ENCODE measurements at regions not wholly inside any gene's neighbourhood (a gene's known extent, or its start where the extent isn't known, plus 50 kb on each side); places are given as distances from the start of the nearest gene placed in this dataset.
"Not testable (repeated sequence)": the region's sequence is repeated elsewhere in the genome, so short reads cannot be mapped to it uniquely, and the experiment has no call there.

- no peaks in the 10 kb centered on the region for H3K79me2 ChIP-seq (ENCODE audit: control insufficient read depth, insufficient read depth, low read length, unreplicated experiment)
- H2AFZ ChIP-seq (ENCODE audit: low read length, unreplicated experiment) = no peak overlapping the region
- peaks cover 78% of the 10 kb centered on the region for H3K27me3 ChIP-seq (ENCODE audit: insufficient read depth, low read length)
- no peak overlapping the region for H3K27ac ChIP-seq (ENCODE audit: low read depth, low read length)
- H3K4me3 ChIP-seq (ENCODE audit: low read depth, low read length) = no peak overlapping the region
- no peaks in the 10 kb centered on the region for H3K4me1 ChIP-seq (ENCODE audit: control insufficient read depth, insufficient read depth, low read length, unreplicated experiment)
- H3K36me3 ChIP-seq (ENCODE audit: insufficient read depth, low read length) = no peaks in the 10 kb centered on the region
Observed at GRCh38 chr2:238763471-238763995, 84.4 kb upstream of the TWIST2 start.

- Histone ChIP-seq H3K79me2 (ENCODE audit: control insufficient read depth, insufficient read depth, low read length, unreplicated experiment) (no peaks in the 10 kb centered on the region), H3K27ac (ENCODE audit: low read depth, low read length) (no peak overlapping the region), H3K4me1 (ENCODE audit: control insufficient read depth, insufficient read depth, low read length, unreplicated experiment) (no peaks in the 10 kb centered on the region), H3K27me3 (ENCODE audit: insufficient read depth, low read length) (peaks cover 91% of the 10 kb centered on the region), H3K4me3 (ENCODE audit: low read depth, low read length) (no peak overlapping the region), H2AFZ (ENCODE audit: low read length, unreplicated experiment) (no peak overlapping the region), H3K36me3 (ENCODE audit: insufficient read depth, low read length) (no peaks in the 10 kb centered on the region)
Observed at GRCh38 chr2:238765590-238765989, 82.3 kb upstream of the TWIST2 start.

GRCh38 chr2:238771218-238771617, 76.7 kb upstream of the TWIST2 start:
- H3K27me3 ChIP-seq (ENCODE audit: insufficient read depth, low read length) = peaks cover 72% of the 10 kb centered on the region

GRCh38 chr2:238771639-238772038, 76.2 kb upstream of the TWIST2 start:
- no peaks in the 10 kb centered on the region for H3K4me1 ChIP-seq (ENCODE audit: control insufficient read depth, insufficient read depth, low read length, unreplicated experiment)
- no peak overlapping the region for H3K27ac ChIP-seq (ENCODE audit: low read depth, low read length)
- no peaks in the 10 kb centered on the region for H3K36me3 ChIP-seq (ENCODE audit: insufficient read depth, low read length)
- H3K4me3 ChIP-seq (ENCODE audit: low read depth, low read length) = no peak overlapping the region
- H3K27me3 ChIP-seq (ENCODE audit: insufficient read depth, low read length) = peaks cover 68% of the 10 kb centered on the region
- no peaks in the 10 kb centered on the region for H3K79me2 ChIP-seq (ENCODE audit: control insufficient read depth, insufficient read depth, low read length, unreplicated experiment)
- H2AFZ ChIP-seq (ENCODE audit: low read length, unreplicated experiment) = no peak overlapping the region

More at GRCh38 chr2:238771218-238771617, 76.7 kb upstream of the TWIST2 start:
- H2AFZ ChIP-seq (ENCODE audit: low read length, unreplicated experiment) = no peak overlapping the region
- H3K79me2 ChIP-seq (ENCODE audit: control insufficient read depth, insufficient read depth, low read length, unreplicated experiment) = no peaks in the 10 kb centered on the region
- no peak overlapping the region for H3K27ac ChIP-seq (ENCODE audit: low read depth, low read length)
- no peaks in the 10 kb centered on the region for H3K36me3 ChIP-seq (ENCODE audit: insufficient read depth, low read length)
- no peaks in the 10 kb centered on the region for H3K4me1 ChIP-seq (ENCODE audit: control insufficient read depth, insufficient read depth, low read length, unreplicated experiment)
- H3K4me3 ChIP-seq (ENCODE audit: low read depth, low read length) = no peak overlapping the region

DNA sequence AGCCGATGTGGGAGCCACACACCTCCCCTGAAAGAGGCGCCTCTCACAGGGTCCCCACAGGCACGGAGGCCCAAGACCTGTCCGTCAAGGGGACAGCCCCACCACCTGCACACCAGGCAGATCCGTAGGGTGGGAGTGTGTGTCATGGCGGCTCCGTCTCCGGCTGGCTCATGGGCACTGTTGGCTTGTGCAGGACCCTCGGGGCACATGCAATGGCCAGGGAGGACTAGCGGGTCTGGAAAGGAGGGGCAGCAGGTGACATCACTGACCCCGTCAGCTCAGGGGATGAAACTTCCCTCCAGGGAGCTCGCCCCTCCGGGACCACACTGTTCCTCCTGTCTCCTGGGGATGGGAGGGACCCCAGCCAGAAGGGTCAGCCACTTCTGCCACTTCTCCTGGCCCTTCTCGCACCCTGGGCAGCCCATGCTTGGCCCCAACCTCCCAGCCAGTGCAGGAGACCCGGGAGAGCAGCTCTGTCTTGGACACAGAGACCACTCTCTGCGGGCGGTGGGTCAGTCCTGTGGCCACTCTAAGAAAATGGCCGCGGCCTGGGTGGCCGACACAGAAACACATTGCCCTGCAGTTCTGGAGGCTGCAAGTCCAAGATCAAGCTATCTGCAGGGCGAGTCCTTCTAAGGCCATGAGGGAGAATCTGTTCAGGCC, 75.1 kb upstream of the TWIST2 start:
- no peaks in the 10 kb centered on the region for H3K36me3 ChIP-seq (ENCODE audit: insufficient read depth, low read length)
- H3K27ac ChIP-seq (ENCODE audit: low read depth, low read length) = no peak overlapping the region
- H3K27me3 ChIP-seq (ENCODE audit: insufficient read depth, low read length) = peaks cover 58% of the 10 kb centered on the region
- H2AFZ ChIP-seq (ENCODE audit: low read length, unreplicated experiment) = no peak overlapping the region
- H3K79me2 ChIP-seq (ENCODE audit: control insufficient read depth, insufficient read depth, low read length, unreplicated experiment) = no peaks in the 10 kb centered on the region
- H3K4me1 ChIP-seq (ENCODE audit: control insufficient read depth, insufficient read depth, low read length, unreplicated experiment) = no peaks in the 10 kb centered on the region
- H3K4me3 ChIP-seq (ENCODE audit: low read depth, low read length) = no peak overlapping the region

GRCh38 chr2:238773472-238773871, 74.4 kb upstream of the TWIST2 start:
- peaks cover 51% of the 10 kb centered on the region for H3K27me3 ChIP-seq (ENCODE audit: insufficient read depth, low read length)
- no peaks in the 10 kb centered on the region for H3K4me1 ChIP-seq (ENCODE audit: control insufficient read depth, insufficient read depth, low read length, unreplicated experiment)
- H3K36me3 ChIP-seq (ENCODE audit: insufficient read depth, low read length) = no peaks in the 10 kb centered on the region
- no peaks in the 10 kb centered on the region for H3K79me2 ChIP-seq (ENCODE audit: control insufficient read depth, insufficient read depth, low read length, unreplicated experiment)
- H3K27ac ChIP-seq (ENCODE audit: low read depth, low read length) = no peak overlapping the region
- H2AFZ ChIP-seq (ENCODE audit: low read length, unreplicated experiment) = no peak overlapping the region
- no peak overlapping the region for H3K4me3 ChIP-seq (ENCODE audit: low read depth, low read length)

GRCh38 chr2:238774071-238774470, 73.8 kb upstream of the TWIST2 start:
- Histone ChIP-seq H3K4me1 (ENCODE audit: control insufficient read depth, insufficient read depth, low read length, unreplicated experiment) (no peaks in the 10 kb centered on the region), H3K27ac (ENCODE audit: low read depth, low read length) (no peak overlapping the region), H2AFZ (ENCODE audit: low read length, unreplicated experiment) (no peak overlapping the region), H3K27me3 (ENCODE audit: insufficient read depth, low read length) (peaks cover 45% of the 10 kb centered on the region), H3K36me3 (ENCODE audit: insufficient read depth, low read length) (no peaks in the 10 kb centered on the region), H3K4me3 (ENCODE audit: low read depth, low read length) (no peak overlapping the region), H3K79me2 (ENCODE audit: control insufficient read depth, insufficient read depth, low read length, unreplicated experiment) (no peaks in the 10 kb centered on the region)

- Histone ChIP-seq H3K27ac (ENCODE audit: low read depth, low read length) (no peak overlapping the region), H3K36me3 (ENCODE audit: insufficient read depth, low read length) (no peaks in the 10 kb centered on the region), H2AFZ (ENCODE audit: low read length, unreplicated experiment) (no peak overlapping the region), H3K4me3 (ENCODE audit: low read depth, low read length) (no peak overlapping the region), H3K79me2 (ENCODE audit: control insufficient read depth, insufficient read depth, low read length, unreplicated experiment) (no peaks in the 10 kb centered on the region), H3K27me3 (ENCODE audit: insufficient read depth, low read length) (peaks cover 37% of the 10 kb centered on the region), H3K4me1 (ENCODE audit: control insufficient read depth, insufficient read depth, low read length, unreplicated experiment) (no peaks in the 10 kb centered on the region)
Observed at GRCh38 chr2:238774980-238775509, 72.8 kb upstream of the TWIST2 start.

GRCh38 chr2:238775591-238775990, 72.3 kb upstream of the TWIST2 start:
- H3K27me3 ChIP-seq (ENCODE audit: insufficient read depth, low read length) = peaks cover 32% of the 10 kb centered on the region
- no peaks in the 10 kb centered on the region for H3K4me1 ChIP-seq (ENCODE audit: control insufficient read depth, insufficient read depth, low read length, unreplicated experiment)
- H3K79me2 ChIP-seq (ENCODE audit: control insufficient read depth, insufficient read depth, low read length, unreplicated experiment) = no peaks in the 10 kb centered on the region
- H3K36me3 ChIP-seq (ENCODE audit: insufficient read depth, low read length) = no peaks in the 10 kb centered on the region
- H3K4me3 ChIP-seq (ENCODE audit: low read depth, low read length) = no peak overlapping the region
- H2AFZ ChIP-seq (ENCODE audit: low read length, unreplicated experiment) = no peak overlapping the region
- H3K27ac ChIP-seq (ENCODE audit: low read depth, low read length) = no peak overlapping the region

DNA sequence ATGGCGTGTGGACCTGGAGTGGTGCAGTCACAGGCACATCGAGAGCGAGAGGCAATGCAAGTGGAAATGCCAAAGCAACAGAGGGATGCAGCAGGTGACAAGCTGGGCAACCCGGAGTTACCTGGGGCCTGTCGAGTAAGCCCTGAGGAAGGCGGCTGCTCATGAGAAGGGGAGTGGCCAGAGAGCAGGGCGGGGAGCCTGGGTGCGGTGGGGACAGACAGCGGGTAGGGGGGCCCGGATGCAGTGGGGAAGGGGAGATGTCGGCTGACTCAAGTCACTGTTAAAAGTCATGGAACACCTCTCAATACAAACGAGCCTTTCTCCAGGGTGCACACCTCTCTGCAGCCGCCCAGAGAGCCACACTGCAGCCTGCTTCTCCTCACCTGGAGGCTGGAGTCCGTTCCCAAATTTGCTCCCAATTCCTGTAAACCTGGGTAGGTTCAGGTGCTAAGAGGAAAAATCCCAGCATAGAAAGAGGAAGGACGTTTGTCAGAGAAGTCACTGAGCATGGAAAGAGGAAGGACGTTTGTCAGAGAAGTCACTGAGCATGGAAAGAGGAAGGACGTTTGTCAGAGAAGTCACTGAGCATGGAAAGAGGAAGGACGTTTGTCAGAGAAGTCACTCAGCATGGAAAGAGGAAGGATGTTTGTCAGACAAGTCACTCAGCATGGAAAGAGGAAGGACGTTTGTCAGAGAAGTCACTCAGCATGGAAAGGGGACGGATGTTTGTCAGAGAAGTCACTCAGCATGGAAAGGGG, 71.7 kb upstream of the TWIST2 start:
- no peak overlapping the region for H3K4me3 ChIP-seq (ENCODE audit: low read depth, low read length)
- H2AFZ ChIP-seq (ENCODE audit: low read length, unreplicated experiment) = no peak overlapping the region
- H3K27ac ChIP-seq (ENCODE audit: low read depth, low read length) = no peak overlapping the region

GRCh38 chr2:238776761-238777046, 71.2 kb upstream of the TWIST2 start:
- H3K79me2 ChIP-seq (ENCODE audit: control insufficient read depth, insufficient read depth, low read length, unreplicated experiment); H3K4me1 ChIP-seq (ENCODE audit: control insufficient read depth, insufficient read depth, low read length, unreplicated experiment); H3K36me3 ChIP-seq (ENCODE audit: insufficient read depth, low read length); H2AFZ ChIP-seq (ENCODE audit: low read length, unreplicated experiment); H3K4me3 ChIP-seq (ENCODE audit: low read depth, low read length); H3K27ac ChIP-seq (ENCODE audit: low read depth, low read length): not testable (repeated sequence)
- H3K27me3 ChIP-seq (ENCODE audit: insufficient read depth, low read length) = peaks cover 21% of the 10 kb centered on the region

More for the DNA sequence above, 71.7 kb upstream of the TWIST2 start:
- Histone ChIP-seq H3K27me3 (ENCODE audit: insufficient read depth, low read length) (peaks cover 26% of the 10 kb centered on the region), H3K79me2 (ENCODE audit: control insufficient read depth, insufficient read depth, low read length, unreplicated experiment) (no peaks in the 10 kb centered on the region), H3K36me3 (ENCODE audit: insufficient read depth, low read length) (no peaks in the 10 kb centered on the region), H3K4me1 (ENCODE audit: control insufficient read depth, insufficient read depth, low read length, unreplicated experiment) (no peaks in the 10 kb centered on the region)

Data from ACC112 (cell line).